ENCODE measurements at regions not wholly inside any gene's neighbourhood (a gene's known extent, or its start where the extent isn't known, plus 50 kb on each side); places are given as distances from the start of the nearest gene placed in this dataset.

GRCh38 chr11:131160846-131161245 lies 209.6 kb upstream of the NTM start:
- TF ChIP-seq, protein P1, sequence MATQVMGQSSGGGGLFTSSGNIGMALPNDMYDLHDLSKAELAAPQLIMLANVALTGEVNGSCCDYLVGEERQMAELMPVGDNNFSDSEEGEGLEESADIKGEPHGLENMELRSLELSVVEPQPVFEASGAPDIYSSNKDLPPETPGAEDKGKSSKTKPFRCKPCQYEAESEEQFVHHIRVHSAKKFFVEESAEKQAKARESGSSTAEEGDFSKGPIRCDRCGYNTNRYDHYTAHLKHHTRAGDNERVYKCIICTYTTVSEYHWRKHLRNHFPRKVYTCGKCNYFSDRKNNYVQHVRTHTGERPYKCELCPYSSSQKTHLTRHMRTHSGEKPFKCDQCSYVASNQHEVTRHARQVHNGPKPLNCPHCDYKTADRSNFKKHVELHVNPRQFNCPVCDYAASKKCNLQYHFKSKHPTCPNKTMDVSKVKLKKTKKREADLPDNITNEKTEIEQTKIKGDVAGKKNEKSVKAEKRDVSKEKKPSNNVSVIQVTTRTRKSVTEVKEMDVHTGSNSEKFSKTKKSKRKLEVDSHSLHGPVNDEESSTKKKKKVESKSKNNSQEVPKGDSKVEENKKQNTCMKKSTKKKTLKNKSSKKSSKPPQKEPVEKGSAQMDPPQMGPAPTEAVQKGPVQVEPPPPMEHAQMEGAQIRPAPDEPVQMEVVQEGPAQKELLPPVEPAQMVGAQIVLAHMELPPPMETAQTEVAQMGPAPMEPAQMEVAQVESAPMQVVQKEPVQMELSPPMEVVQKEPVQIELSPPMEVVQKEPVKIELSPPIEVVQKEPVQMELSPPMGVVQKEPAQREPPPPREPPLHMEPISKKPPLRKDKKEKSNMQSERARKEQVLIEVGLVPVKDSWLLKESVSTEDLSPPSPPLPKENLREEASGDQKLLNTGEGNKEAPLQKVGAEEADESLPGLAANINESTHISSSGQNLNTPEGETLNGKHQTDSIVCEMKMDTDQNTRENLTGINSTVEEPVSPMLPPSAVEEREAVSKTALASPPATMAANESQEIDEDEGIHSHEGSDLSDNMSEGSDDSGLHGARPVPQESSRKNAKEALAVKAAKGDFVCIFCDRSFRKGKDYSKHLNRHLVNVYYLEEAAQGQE (IDR thresholded peaks at IDR 0.05; ENCODE audit: insufficient replicate concordance, low read depth) = no peak
- TF ChIP-seq, protein P2, sequence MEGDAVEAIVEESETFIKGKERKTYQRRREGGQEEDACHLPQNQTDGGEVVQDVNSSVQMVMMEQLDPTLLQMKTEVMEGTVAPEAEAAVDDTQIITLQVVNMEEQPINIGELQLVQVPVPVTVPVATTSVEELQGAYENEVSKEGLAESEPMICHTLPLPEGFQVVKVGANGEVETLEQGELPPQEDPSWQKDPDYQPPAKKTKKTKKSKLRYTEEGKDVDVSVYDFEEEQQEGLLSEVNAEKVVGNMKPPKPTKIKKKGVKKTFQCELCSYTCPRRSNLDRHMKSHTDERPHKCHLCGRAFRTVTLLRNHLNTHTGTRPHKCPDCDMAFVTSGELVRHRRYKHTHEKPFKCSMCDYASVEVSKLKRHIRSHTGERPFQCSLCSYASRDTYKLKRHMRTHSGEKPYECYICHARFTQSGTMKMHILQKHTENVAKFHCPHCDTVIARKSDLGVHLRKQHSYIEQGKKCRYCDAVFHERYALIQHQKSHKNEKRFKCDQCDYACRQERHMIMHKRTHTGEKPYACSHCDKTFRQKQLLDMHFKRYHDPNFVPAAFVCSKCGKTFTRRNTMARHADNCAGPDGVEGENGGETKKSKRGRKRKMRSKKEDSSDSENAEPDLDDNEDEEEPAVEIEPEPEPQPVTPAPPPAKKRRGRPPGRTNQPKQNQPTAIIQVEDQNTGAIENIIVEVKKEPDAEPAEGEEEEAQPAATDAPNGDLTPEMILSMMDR (IDR thresholded peaks at IDR 0.05; ENCODE audit: insufficient read depth, low read length) = no peak
- no peak for TF ChIP-seq POLR2AphosphoS5 (IDR thresholded peaks at IDR 0.05; ENCODE audit: low read depth)

All from HL-60 (cell line).